Transverse colon (tissue), 3 donors: ENCODE measurements at regions not wholly inside any gene's neighbourhood (a gene's known extent, or its start where the extent isn't known, plus 50 kb on each side); places are given as distances from the start of the nearest gene placed in this dataset.

Experiments
- CTCF ChIP-seq, 5 experiments: fragments of 200-600 bp in 3 of 5; fragments of 450-650 bp in 2 of 5; sonication (generic) in 3 of 5; IDR thresholded peaks; 1 replicate in 2 of 5; 2 replicates in 3 of 5; pipeline ENCODE4 v1.5.1; 2016 to 2017; ENCODE audit warnings: antibody characterized with exemption in 5 of 5, inconsistent platforms in 3 of 5, mild to moderate bottlenecking in 2 of 5, moderate library complexity in 1 of 5
- EP300 ChIP-seq: sonication (generic); formaldehyde crosslinking; IDR thresholded peaks from one replicate; pipeline ENCODE4 v1.6.1; 2017; ENCODE audit warnings: antibody characterized with exemption, low read depth
- POLR2A ChIP-seq: fragments of 450-650 bp; IDR thresholded peaks from one replicate; pipeline ENCODE4 v1.6.1; 2016; ENCODE audit warnings: antibody characterized with exemption, mild to moderate bottlenecking, moderate library complexity

GRCh38 chr4:152243896-152244595 lies 291.8 kb downstream of the FBXW7 start:
- TF ChIP-seq CTCF (IDR thresholded peaks at IDR 0.05) (no peak), EP300 (no peak), POLR2A (no peak)
